ENCODE measurements at regions not wholly inside any gene's neighbourhood (a gene's known extent, or its start where the extent isn't known, plus 50 kb on each side); places are given as distances from the start of the nearest gene placed in this dataset.

DNA sequence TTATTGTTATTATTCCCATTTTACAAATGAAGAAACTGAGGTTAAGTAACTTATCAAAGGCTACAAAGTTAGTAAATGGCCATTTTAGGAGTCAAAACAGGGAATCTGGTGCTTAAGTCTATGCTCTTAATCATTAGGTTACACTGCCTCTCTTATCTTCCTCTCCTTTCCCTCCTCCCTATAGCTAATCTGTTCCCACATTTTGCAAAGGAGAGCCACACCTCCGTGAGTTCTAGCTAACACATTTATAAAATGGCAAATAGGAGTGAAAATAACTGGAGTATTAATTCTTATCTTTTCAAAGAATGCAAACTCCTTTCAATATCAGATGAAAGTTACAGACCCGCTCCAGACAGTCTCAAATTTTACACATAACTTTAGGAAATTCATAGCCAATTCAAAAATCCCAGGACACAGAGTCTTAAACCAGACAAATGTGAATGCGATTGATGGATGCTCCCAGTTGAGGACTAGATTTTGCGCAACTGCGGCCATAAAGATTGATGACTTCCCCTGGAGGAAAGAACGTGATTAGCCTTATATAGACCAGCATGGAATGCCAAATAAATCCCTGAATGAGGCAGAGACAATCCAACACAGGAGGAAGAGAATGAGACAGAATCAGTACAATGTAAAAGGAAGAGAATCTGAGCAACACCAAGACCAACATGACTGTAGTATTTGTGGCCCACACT, 225.0 kb upstream of the ARID2 start:
- Histone ChIP-seq H3K36me3 (ENCODE audit: control insufficient read depth, insufficient read depth, low read length) (no peaks in the 10 kb centered on the region), H3K27me3 (ENCODE audit: control insufficient read depth, insufficient read depth, low read length) (no peaks in the 10 kb centered on the region), H3K4me3 (ENCODE audit: low read depth, low read length) (no peak overlapping the region)
- FAIRE-seq (no peak), DNase-seq (ENCODE audit: low read depth) (no peak)
- TF ChIP-seq, protein P1, sequence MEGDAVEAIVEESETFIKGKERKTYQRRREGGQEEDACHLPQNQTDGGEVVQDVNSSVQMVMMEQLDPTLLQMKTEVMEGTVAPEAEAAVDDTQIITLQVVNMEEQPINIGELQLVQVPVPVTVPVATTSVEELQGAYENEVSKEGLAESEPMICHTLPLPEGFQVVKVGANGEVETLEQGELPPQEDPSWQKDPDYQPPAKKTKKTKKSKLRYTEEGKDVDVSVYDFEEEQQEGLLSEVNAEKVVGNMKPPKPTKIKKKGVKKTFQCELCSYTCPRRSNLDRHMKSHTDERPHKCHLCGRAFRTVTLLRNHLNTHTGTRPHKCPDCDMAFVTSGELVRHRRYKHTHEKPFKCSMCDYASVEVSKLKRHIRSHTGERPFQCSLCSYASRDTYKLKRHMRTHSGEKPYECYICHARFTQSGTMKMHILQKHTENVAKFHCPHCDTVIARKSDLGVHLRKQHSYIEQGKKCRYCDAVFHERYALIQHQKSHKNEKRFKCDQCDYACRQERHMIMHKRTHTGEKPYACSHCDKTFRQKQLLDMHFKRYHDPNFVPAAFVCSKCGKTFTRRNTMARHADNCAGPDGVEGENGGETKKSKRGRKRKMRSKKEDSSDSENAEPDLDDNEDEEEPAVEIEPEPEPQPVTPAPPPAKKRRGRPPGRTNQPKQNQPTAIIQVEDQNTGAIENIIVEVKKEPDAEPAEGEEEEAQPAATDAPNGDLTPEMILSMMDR (IDR thresholded peaks at IDR 0.05; ENCODE audit: insufficient read depth, low read length, severe bottlenecking), result no peak

DNA sequence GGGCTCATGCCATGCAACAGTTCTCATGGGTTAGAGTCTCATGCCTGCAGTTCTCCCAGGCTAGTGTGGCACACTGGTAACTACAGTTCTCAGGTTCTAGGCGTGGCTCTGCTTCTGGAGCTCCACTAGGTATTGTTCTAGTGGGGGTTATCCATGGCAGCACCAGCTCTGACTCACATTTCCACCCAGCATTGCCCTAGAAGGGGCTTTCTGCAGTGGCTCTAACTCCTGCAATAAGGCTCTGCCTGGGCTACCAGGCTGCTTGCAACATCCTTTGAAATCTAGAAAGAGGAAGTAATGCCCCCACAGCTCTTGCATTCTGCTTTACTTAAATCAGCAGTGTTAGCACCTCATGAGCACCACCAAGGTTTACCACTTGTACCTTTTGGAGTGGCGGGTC, 220.3 kb upstream of the ARID2 start:
- no peak for FAIRE-seq
- H3K27me3 ChIP-seq (ENCODE audit: control insufficient read depth, insufficient read depth, low read length), result no peaks in the 10 kb centered on the region
- TF ChIP-seq, protein P1 (IDR thresholded peaks at IDR 0.05; ENCODE audit: insufficient read depth, low read length, severe bottlenecking), result no peak
- peak; percentile 36 for DNase-seq (ENCODE audit: low read depth)
- no peaks in the 10 kb centered on the region for H3K36me3 ChIP-seq (ENCODE audit: control insufficient read depth, insufficient read depth, low read length)
- no peak overlapping the region for H3K4me3 ChIP-seq (ENCODE audit: low read depth, low read length)

DNA sequence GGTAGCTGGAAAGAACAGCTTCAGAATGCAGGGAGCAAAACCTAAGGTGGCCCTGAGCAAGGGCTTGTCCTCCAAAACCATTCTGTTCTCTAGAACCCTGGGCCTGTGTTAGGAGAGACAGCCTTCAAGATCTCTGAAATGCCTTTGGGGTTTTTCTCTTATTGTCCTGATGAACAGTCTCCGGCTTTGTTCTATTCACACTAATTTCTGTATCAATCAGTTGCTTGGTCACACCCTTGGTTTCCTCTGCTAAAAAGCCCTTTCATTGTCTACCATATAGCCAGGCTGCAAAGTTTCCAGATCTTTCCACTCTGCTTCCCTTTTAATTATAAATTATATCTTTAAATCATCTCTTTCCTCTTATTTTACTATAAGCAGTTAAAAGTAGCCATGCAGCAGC, 219.9 kb upstream of the ARID2 start:
- DNase-seq (ENCODE audit: low read depth), result no peak
- no peak for FAIRE-seq
- Histone ChIP-seq H3K27me3 (ENCODE audit: control insufficient read depth, insufficient read depth, low read length) (no peaks in the 10 kb centered on the region), H3K36me3 (ENCODE audit: control insufficient read depth, insufficient read depth, low read length) (no peaks in the 10 kb centered on the region), H3K4me3 (ENCODE audit: low read depth, low read length) (no peak overlapping the region)
- TF ChIP-seq, protein P1 (IDR thresholded peaks at IDR 0.05; ENCODE audit: insufficient read depth, low read length, severe bottlenecking), result no peak

DNA sequence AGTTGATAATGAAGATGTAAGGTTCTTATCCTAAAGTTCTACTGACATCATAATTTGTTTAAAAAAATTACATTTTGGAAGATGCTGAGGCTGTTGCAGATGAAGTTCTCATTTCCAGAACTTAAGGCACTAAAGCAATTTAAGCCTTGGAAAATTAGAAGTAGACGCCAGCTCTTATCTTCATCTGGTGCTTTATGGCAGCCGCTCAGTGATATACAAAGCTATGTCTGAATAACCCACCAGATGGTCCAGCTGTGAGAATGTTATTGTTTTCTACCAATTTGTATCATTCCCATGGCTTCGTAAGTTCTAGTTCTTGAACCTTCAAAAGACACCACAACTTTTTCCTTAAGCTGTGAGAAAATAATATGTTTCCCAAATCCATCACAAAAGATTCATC, 212.1 kb upstream of the ARID2 start:
- TF ChIP-seq, protein P1 (IDR thresholded peaks at IDR 0.05; ENCODE audit: insufficient read depth, low read length, severe bottlenecking), result no peak
- no peak for DNase-seq (ENCODE audit: low read depth)
- FAIRE-seq, result no peak
- no peak overlapping the region for H3K4me3 ChIP-seq (ENCODE audit: low read depth, low read length)
- no peaks in the 10 kb centered on the region for H3K36me3 ChIP-seq (ENCODE audit: control insufficient read depth, insufficient read depth, low read length)
- H3K27me3 ChIP-seq (ENCODE audit: control insufficient read depth, insufficient read depth, low read length), result no peaks in the 10 kb centered on the region

DNA sequence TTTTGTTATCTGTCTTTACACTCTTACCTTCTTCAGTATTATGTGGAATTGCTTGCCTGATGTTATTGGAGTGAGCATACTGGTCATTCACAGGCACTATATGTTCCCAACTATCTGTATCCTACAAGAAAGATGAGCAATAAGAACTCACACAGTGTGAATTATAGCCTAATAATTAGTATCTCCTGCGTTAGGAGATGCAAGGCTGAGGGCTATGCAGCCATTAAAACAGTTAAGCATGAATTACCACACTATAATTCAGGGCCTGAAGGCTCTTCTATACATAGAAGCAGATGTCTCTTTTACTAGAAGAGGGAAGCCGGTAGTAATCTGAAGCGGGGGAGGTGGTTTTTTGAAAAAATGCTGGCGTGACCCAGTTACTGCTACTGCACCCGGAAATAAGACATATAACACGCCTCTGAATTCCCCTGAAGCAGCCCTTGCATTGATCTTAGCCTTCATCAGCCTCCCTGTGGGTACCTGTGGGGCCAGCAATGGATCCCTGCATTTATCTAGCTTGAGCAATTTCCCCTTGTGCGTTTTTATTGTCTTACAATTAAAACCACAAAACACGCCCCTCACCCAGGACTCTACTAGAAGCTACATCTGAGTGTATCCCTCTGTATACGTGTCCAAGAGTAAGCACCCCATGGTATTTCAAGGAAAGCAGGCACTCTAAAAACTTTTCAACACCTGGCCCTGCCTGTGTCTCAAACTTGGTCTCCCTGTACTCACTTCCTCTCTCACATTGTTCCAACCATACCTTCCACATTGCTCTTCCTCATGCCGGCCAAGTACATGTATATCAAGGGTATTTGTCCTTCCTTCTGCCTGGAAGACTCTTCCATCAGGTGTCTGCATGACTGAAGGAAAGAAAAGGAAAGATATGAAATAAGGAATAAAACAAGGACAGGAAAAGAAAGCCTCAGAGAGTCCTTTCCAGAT, 210.9 kb upstream of the ARID2 start:
- TF ChIP-seq, protein P1 (IDR thresholded peaks at IDR 0.05; ENCODE audit: insufficient read depth, low read length, severe bottlenecking), result no peak
- DNase-seq (ENCODE audit: low read depth) (no peak), FAIRE-seq (no peak)
- no peaks in the 10 kb centered on the region for H3K36me3 ChIP-seq (ENCODE audit: control insufficient read depth, insufficient read depth, low read length)
- H3K4me3 ChIP-seq (ENCODE audit: low read depth, low read length), result no peak overlapping the region
- H3K27me3 ChIP-seq (ENCODE audit: control insufficient read depth, insufficient read depth, low read length), result no peaks in the 10 kb centered on the region
